ENCODE measurements at regions not wholly inside any gene's neighbourhood (a gene's known extent, or its start where the extent isn't known, plus 50 kb on each side); places are given as distances from the start of the nearest gene placed in this dataset.

DNA sequence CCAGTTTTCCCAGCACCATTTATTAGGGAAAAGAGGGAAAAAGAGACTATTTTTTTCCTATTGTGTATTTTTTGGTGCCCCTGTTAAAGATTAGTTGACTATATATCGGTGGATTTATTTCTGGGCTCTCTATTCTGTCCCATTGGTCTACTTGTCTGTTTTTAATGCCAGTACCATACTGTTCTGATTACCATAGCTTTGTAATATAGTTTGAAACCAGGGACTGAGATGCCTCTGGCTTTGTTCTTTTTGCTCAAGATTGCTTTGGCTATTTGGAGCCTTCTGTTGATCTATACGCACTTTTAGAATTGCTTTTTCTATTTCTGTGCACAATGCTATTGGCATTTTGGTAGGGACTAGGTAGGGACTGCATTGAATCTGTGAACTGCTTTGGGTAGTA lies 151.7 kb downstream of the ADCYAP1 start:
- Histone ChIP-seq H3K79me1 (replicated peaks; ENCODE audit: low read length, poor library complexity, severe bottlenecking) (no peaks in the 10 kb centered on the region), H3K36me3 (ENCODE audit: control insufficient read depth in 1 of 2, insufficient read depth in 2 of 2, low read depth in 1 of 2, low read length in 2 of 2) (no peaks in the 10 kb centered on the region), H3K14ac (ENCODE audit: low read length in 2 of 2) (no peak overlapping the region), H3K4me1 (ENCODE audit: control insufficient read depth, insufficient read depth, low read depth, low read length) (no peaks in the 10 kb centered on the region), H3K4me2 (ENCODE audit: low read length, poor library complexity, severe bottlenecking) (no peak overlapping the region), H2BK5ac (ENCODE audit: low read depth, low read length, poor library complexity, severe bottlenecking) (no peak overlapping the region), H2BK12ac (ENCODE audit: low read length in 2 of 2) (no peak overlapping the region), H2AK5ac (ENCODE audit: low read length, severe bottlenecking) (no peak overlapping the region), H3K9me3 (ENCODE audit: control insufficient read depth, low read length) (peaks cover 21% of the 10 kb centered on the region), H3K9ac (ENCODE audit: low read length) (no peak overlapping the region), H2BK15ac (ENCODE audit: low read depth, poor library complexity, severe bottlenecking) (no peak overlapping the region), H3K27me3 (ENCODE audit: control insufficient read depth in 1 of 2, insufficient read depth in 1 of 2, low read length in 2 of 2) (no peaks in the 10 kb centered on the region), H2AFZ (ENCODE audit: low read depth, low read length) (no peak overlapping the region), H2BK120ac (ENCODE audit: low read depth, low read length) (no peak overlapping the region), H3K4ac (ENCODE audit: low read depth in 1 of 2, low read length in 2 of 2) (no peak overlapping the region), H3K27ac (ENCODE audit: low read length, poor library complexity, severe bottlenecking) (no peak overlapping the region), H4K8ac (ENCODE audit: low read length) (no peak overlapping the region), H4K91ac (ENCODE audit: low read length) (no peak overlapping the region), H3K4me3 (ENCODE audit: insufficient read depth in 1 of 2, low read depth in 1 of 2, low read length in 2 of 2) (no peak overlapping the region), H3K18ac (ENCODE audit: low read depth in 1 of 2, low read length in 2 of 2) (no peak overlapping the region), H3K23ac (ENCODE audit: low read length in 2 of 2) (no peak overlapping the region)
- WGBS, result 100% methylated on average over 2 of the region's 2 CpGs
- no peak for DNase-seq

GRCh38 chr18:1057367-1057766 lies 152.7 kb downstream of the ADCYAP1 start:
- DNase-seq, result no peak
- Histone ChIP-seq H2BK120ac (ENCODE audit: low read depth, low read length) (no peak overlapping the region), H3K79me1 (replicated peaks; ENCODE audit: low read length, poor library complexity, severe bottlenecking) (no peaks in the 10 kb centered on the region), H3K4me1 (ENCODE audit: control insufficient read depth, insufficient read depth, low read depth, low read length) (peaks cover 1% of the 10 kb centered on the region), H3K4me3 (ENCODE audit: insufficient read depth in 1 of 2, low read depth in 1 of 2, low read length in 2 of 2) (no peak overlapping the region), H3K4ac (ENCODE audit: low read depth in 1 of 2, low read length in 2 of 2) (no peak overlapping the region), H3K36me3 (ENCODE audit: control insufficient read depth in 1 of 2, insufficient read depth in 2 of 2, low read depth in 1 of 2, low read length in 2 of 2) (no peaks in the 10 kb centered on the region), H3K14ac (ENCODE audit: low read length in 2 of 2) (no peak overlapping the region), H3K4me2 (ENCODE audit: low read length, poor library complexity, severe bottlenecking) (no peak overlapping the region), H2BK5ac (ENCODE audit: low read depth, low read length, poor library complexity, severe bottlenecking) (no peak overlapping the region), H3K9me3 (ENCODE audit: control insufficient read depth, low read length) (peaks cover 27% of the 10 kb centered on the region), H2BK12ac (ENCODE audit: low read length in 2 of 2) (no peak overlapping the region), H2AFZ (ENCODE audit: low read depth, low read length) (no peak overlapping the region), H3K18ac (ENCODE audit: low read depth in 1 of 2, low read length in 2 of 2) (no peak overlapping the region), H2AK5ac (ENCODE audit: low read length, severe bottlenecking) (no peak overlapping the region), H3K23ac (ENCODE audit: low read length in 2 of 2) (no peak overlapping the region), H4K8ac (ENCODE audit: low read length) (no peak overlapping the region), H4K91ac (ENCODE audit: low read length) (no peak overlapping the region), H3K9ac (ENCODE audit: low read length) (no peak overlapping the region), H3K27me3 (ENCODE audit: control insufficient read depth in 1 of 2, insufficient read depth in 1 of 2, low read length in 2 of 2) (no peaks in the 10 kb centered on the region), H3K27ac (ENCODE audit: low read length, poor library complexity, severe bottlenecking) (no peak overlapping the region), H2BK15ac (ENCODE audit: low read depth, poor library complexity, severe bottlenecking) (no peak overlapping the region)
- 100% methylated on average over 1 of the region's 3 CpGs for WGBS

GRCh38 chr18:1062588-1062987 lies 157.9 kb downstream of the ADCYAP1 start:
- Histone ChIP-seq H3K18ac (ENCODE audit: low read depth in 1 of 2, low read length in 2 of 2) (no peak overlapping the region), H2BK15ac (ENCODE audit: low read depth, poor library complexity, severe bottlenecking) (no peak overlapping the region), H3K4me1 (ENCODE audit: control insufficient read depth, insufficient read depth, low read depth, low read length) (peaks cover 1% of the 10 kb centered on the region), H4K8ac (ENCODE audit: low read length) (no peak overlapping the region), H3K9ac (ENCODE audit: low read length) (no peak overlapping the region), H4K91ac (ENCODE audit: low read length) (no peak overlapping the region), H2AFZ (ENCODE audit: low read depth, low read length) (no peak overlapping the region), H3K27ac (ENCODE audit: low read length, poor library complexity, severe bottlenecking) (no peak overlapping the region), H3K4ac (ENCODE audit: low read depth in 1 of 2, low read length in 2 of 2) (no peak overlapping the region), H3K23ac (ENCODE audit: low read length in 2 of 2) (no peak overlapping the region), H3K4me3 (ENCODE audit: insufficient read depth in 1 of 2, low read depth in 1 of 2, low read length in 2 of 2) (no peak overlapping the region), H3K14ac (ENCODE audit: low read length in 2 of 2) (no peak overlapping the region), H2BK120ac (ENCODE audit: low read depth, low read length) (no peak overlapping the region), H3K9me3 (ENCODE audit: control insufficient read depth, low read length) (peaks cover 16% of the 10 kb centered on the region), H2BK12ac (ENCODE audit: low read length in 2 of 2) (no peak overlapping the region), H3K4me2 (ENCODE audit: low read length, poor library complexity, severe bottlenecking) (no peak overlapping the region), H2BK5ac (ENCODE audit: low read depth, low read length, poor library complexity, severe bottlenecking) (no peak overlapping the region), H3K79me1 (replicated peaks; ENCODE audit: low read length, poor library complexity, severe bottlenecking) (no peaks in the 10 kb centered on the region), H3K36me3 (ENCODE audit: control insufficient read depth in 1 of 2, insufficient read depth in 2 of 2, low read depth in 1 of 2, low read length in 2 of 2) (no peaks in the 10 kb centered on the region), H3K27me3 (ENCODE audit: control insufficient read depth in 1 of 2, insufficient read depth in 1 of 2, low read length in 2 of 2) (peaks cover 0 to 3% of the 10 kb centered on the region in 2 experiments), H2AK5ac (ENCODE audit: low read length, severe bottlenecking) (no peak overlapping the region)
- 87% methylated on average over 2 of the region's 2 CpGs for WGBS
- no peak for DNase-seq

GRCh38 chr18:1075322-1075721 lies 170.7 kb downstream of the ADCYAP1 start:
- WGBS, result 88% methylated on average over 3 of the region's 3 CpGs
- Histone ChIP-seq H2BK120ac (ENCODE audit: low read depth, low read length) (no peak overlapping the region), H3K9ac (ENCODE audit: low read length) (no peak overlapping the region)

More at GRCh38 chr18:1075322-1075721, 170.7 kb downstream of the ADCYAP1 start:
- H2BK5ac ChIP-seq (ENCODE audit: low read depth, low read length, poor library complexity, severe bottlenecking), result no peak overlapping the region
- no peaks in the 10 kb centered on the region for H3K36me3 ChIP-seq (ENCODE audit: control insufficient read depth in 1 of 2, insufficient read depth in 2 of 2, low read depth in 1 of 2, low read length in 2 of 2)
- no peak overlapping the region for H3K4me3 ChIP-seq (ENCODE audit: insufficient read depth in 1 of 2, low read depth in 1 of 2, low read length in 2 of 2)
- H3K4ac ChIP-seq (ENCODE audit: low read depth in 1 of 2, low read length in 2 of 2), result no peak overlapping the region
- no peak overlapping the region for H3K23ac ChIP-seq (ENCODE audit: low read length in 2 of 2)
- H3K4me1 ChIP-seq (ENCODE audit: control insufficient read depth, insufficient read depth, low read depth, low read length), result no peaks in the 10 kb centered on the region
- H3K9me3 ChIP-seq (ENCODE audit: control insufficient read depth, low read length), result no peaks in the 10 kb centered on the region
- no peak overlapping the region for H3K27ac ChIP-seq (ENCODE audit: low read length, poor library complexity, severe bottlenecking)
- H3K27me3 ChIP-seq (ENCODE audit: control insufficient read depth in 1 of 2, insufficient read depth in 1 of 2, low read length in 2 of 2), result peaks cover 0 to 3% of the 10 kb centered on the region in 2 experiments
- H2AFZ ChIP-seq (ENCODE audit: low read depth, low read length), result no peak overlapping the region
- no peak overlapping the region for H4K91ac ChIP-seq (ENCODE audit: low read length)
- H2AK5ac ChIP-seq (ENCODE audit: low read length, severe bottlenecking), result no peak overlapping the region
- H2BK12ac ChIP-seq (ENCODE audit: low read length in 2 of 2), result no peak overlapping the region
- no peak overlapping the region for H2BK15ac ChIP-seq (ENCODE audit: low read depth, poor library complexity, severe bottlenecking)
- H4K8ac ChIP-seq (ENCODE audit: low read length), result no peak overlapping the region
- no peak overlapping the region for H3K4me2 ChIP-seq (ENCODE audit: low read length, poor library complexity, severe bottlenecking)
- DNase-seq, result no peak
- H3K18ac ChIP-seq (ENCODE audit: low read depth in 1 of 2, low read length in 2 of 2), result no peak overlapping the region
- H3K79me1 ChIP-seq (replicated peaks; ENCODE audit: low read length, poor library complexity, severe bottlenecking), result no peaks in the 10 kb centered on the region
- H3K14ac ChIP-seq (ENCODE audit: low read length in 2 of 2), result no peak overlapping the region
